GM10266 (cell line): ENCODE measurements at regions not wholly inside any gene's neighbourhood (a gene's known extent, or its start where the extent isn't known, plus 50 kb on each side); places are given as distances from the start of the nearest gene placed in this dataset.

ENCODE experiments used
- DNase-seq: peaks from one replicate; pipeline ENCODE4 v3.0.0; 2012; ENCODE audit errors: extremely low spot score
- CTCF ChIP-seq: IDR thresholded peaks from 2 replicates; pipeline ENCODE4 v1.5.1; 2012; ENCODE audit warnings: mild to moderate bottlenecking, low read depth; ENCODE audit not compliant: control insufficient read depth, insufficient read depth; ENCODE audit errors: missing control alignments

- DNase-seq: no peak
- TF ChIP-seq CTCF: no peak
Observed at GRCh38 chr2:212626371-212626918, 87.8 kb upstream of the ERBB4 start.

GRCh38 chr2:212619954-212620353, 81.4 kb upstream of the ERBB4 start:
- no peak for TF ChIP-seq CTCF
- DNase-seq: no peak

GRCh38 chr2:212618636-212619035, 80.0 kb upstream of the ERBB4 start:
- DNase-seq: no peak

GRCh38 chr2:212610872-212611425, 72.3 kb upstream of the ERBB4 start:
- TF ChIP-seq CTCF: no peak
- DNase-seq: no peak

More at GRCh38 chr2:212618636-212619035, 80.0 kb upstream of the ERBB4 start:
- no peak for TF ChIP-seq CTCF

GRCh38 chr2:212609479-212609878, 70.9 kb upstream of the ERBB4 start:
- TF ChIP-seq CTCF: no peak

GRCh38 chr2:212607080-212607479, 68.5 kb upstream of the ERBB4 start:
- no peak for TF ChIP-seq CTCF
- no peak for DNase-seq

More at GRCh38 chr2:212609479-212609878, 70.9 kb upstream of the ERBB4 start:
- DNase-seq: no peak

- no peak for TF ChIP-seq CTCF
- DNase-seq: no peak
Observed at GRCh38 chr2:212606232-212606631, 67.6 kb upstream of the ERBB4 start.
